Fibroblast of skin of abdomen (primary cell): ENCODE measurements at regions not wholly inside any gene's neighbourhood (a gene's known extent, or its start where the extent isn't known, plus 50 kb on each side); places are given as distances from the start of the nearest gene placed in this dataset.

Source experiments
- DNase-seq: peaks from one replicate; pipeline ENCODE4 v3.0.0-alpha.2; 2013

GRCh38 chr4:128481752-128482480 lies 194.3 kb upstream of the PGRMC2 start:
- peak; percentile 6 for DNase-seq

- no peak for DNase-seq
Measured at GRCh38 chr4:128480945-128481344, 193.3 kb upstream of the PGRMC2 start.

GRCh38 chr4:128477540-128477939 lies 189.9 kb upstream of the PGRMC2 start:
- DNase-seq, result no peak

- DNase-seq, result no peak
Measured at GRCh38 chr4:128475597-128475996, 188.0 kb upstream of the PGRMC2 start.

GRCh38 chr4:128471576-128471975 lies 184.0 kb upstream of the PGRMC2 start:
- DNase-seq, result no peak

GRCh38 chr4:128470492-128471053 lies 183.0 kb upstream of the PGRMC2 start:
- no peak for DNase-seq

GRCh38 chr4:128468123-128468989 lies 180.7 kb upstream of the PGRMC2 start:
- peak; percentile 98 for DNase-seq

GRCh38 chr4:128465523-128465922 lies 177.9 kb upstream of the PGRMC2 start:
- DNase-seq, result no peak

- no peak for DNase-seq
Measured at GRCh38 chr4:128463006-128463405, 175.4 kb upstream of the PGRMC2 start.

- DNase-seq, result no peak
Measured at GRCh38 chr4:128462103-128462783, 174.6 kb upstream of the PGRMC2 start.

GRCh38 chr4:128461291-128462102 lies 173.9 kb upstream of the PGRMC2 start:
- peak; percentile 88 for DNase-seq

- no peak for DNase-seq
Measured at GRCh38 chr4:128459547-128459946, 171.9 kb upstream of the PGRMC2 start.

- no peak for DNase-seq
Measured at GRCh38 chr4:128458816-128459215, 171.2 kb upstream of the PGRMC2 start.

GRCh38 chr4:128457726-128458125 lies 170.1 kb upstream of the PGRMC2 start:
- DNase-seq, result no peak

GRCh38 chr4:128456171-128456570 lies 168.6 kb upstream of the PGRMC2 start:
- DNase-seq, result no peak

- no peak for DNase-seq
Measured at GRCh38 chr4:128455480-128455879, 167.9 kb upstream of the PGRMC2 start.

GRCh38 chr4:128454881-128455280 lies 167.3 kb upstream of the PGRMC2 start:
- DNase-seq, result no peak

GRCh38 chr4:128454281-128454871 lies 166.8 kb upstream of the PGRMC2 start:
- peak; percentile 96 for DNase-seq

GRCh38 chr4:128452415-128452814 lies 164.8 kb upstream of the PGRMC2 start:
- DNase-seq, result no peak

- DNase-seq, result no peak
Measured at GRCh38 chr4:128451270-128451905, 163.8 kb upstream of the PGRMC2 start.
